Spinal cord (tissue), 9 donors: ENCODE measurements at regions not wholly inside any gene's neighbourhood (a gene's known extent, or its start where the extent isn't known, plus 50 kb on each side); places are given as distances from the start of the nearest gene placed in this dataset.
"Not testable (repeated sequence)": the region's sequence is repeated elsewhere in the genome, so short reads cannot be mapped to it uniquely, and the experiment has no call there.

Experiments
- DNase-seq, 6 donors: peaks; one replicate each; pipeline versions ENCODE4 v3.0.0 to v3.0.0-alpha.2; 2013 to 2015; ENCODE audit warnings: low spot score in 6 of 6, low read depth in 4 of 6
- H3K27ac ChIP-seq: one replicate; pipeline ENCODE4 v1.5.1; 2013; ENCODE audit warnings: low read depth, low read length, control low read depth
- H3K27me3 ChIP-seq: one replicate; pipeline ENCODE4 v1.6.1; 2013; ENCODE audit warnings: low read length; ENCODE audit not compliant: control insufficient read depth, insufficient read depth
- H3K36me3 ChIP-seq: one replicate; pipeline ENCODE4 v1.6.1; 2013; ENCODE audit warnings: low read length; ENCODE audit not compliant: control insufficient read depth, insufficient read depth
- H3K4me1 ChIP-seq: one replicate; pipeline ENCODE4 v1.6.1; 2013; ENCODE audit warnings: low read length; ENCODE audit not compliant: control insufficient read depth, insufficient read depth
- H3K4me3 ChIP-seq: one replicate; pipeline ENCODE4 v1.5.1; 2013; ENCODE audit warnings: low read depth, low read length, control low read depth
- H3K9me3 ChIP-seq: one replicate; pipeline ENCODE4 v1.6.1; 2013; ENCODE audit warnings: low read length; ENCODE audit not compliant: control insufficient read depth, insufficient read depth
- WGBS: methylation state at CpG from one replicate; pipeline ENCODE4 v1.1.5; 2013; ENCODE audit warnings: missing lambda C conversion rate; ENCODE audit not compliant: insufficient coverage; 5-methylcytosine and 5-hydroxymethylcytosine counted together
- donor health status: healthy.

DNA sequence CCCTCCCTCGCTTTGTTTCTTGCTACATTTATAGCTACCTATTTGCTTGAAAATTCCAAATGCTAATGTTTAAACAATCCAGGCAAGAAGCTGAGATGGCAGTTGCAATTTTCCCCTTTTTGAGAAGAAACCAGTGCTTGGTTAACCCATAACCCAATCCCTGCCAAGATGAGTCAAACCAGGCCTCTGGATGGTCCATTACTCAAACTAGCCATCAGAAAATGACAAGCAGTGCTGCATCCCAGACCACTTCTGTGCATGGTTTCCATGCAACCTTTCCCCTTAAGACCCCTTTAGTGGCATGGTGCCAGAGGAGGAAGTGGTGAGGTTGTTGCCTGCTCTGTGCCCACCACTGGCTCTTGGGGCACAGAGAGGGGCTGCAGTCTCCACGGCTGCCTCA lies 131.2 kb upstream of the RMP24 start:
- Histone ChIP-seq H3K27ac (no peak overlapping the region), H3K27me3 (no peaks in the 10 kb centered on the region), H3K4me1 (no peaks in the 10 kb centered on the region), H3K4me3 (no peak overlapping the region), H3K9me3 (no peaks in the 10 kb centered on the region), H3K36me3 (no peaks in the 10 kb centered on the region)
- WGBS = 100% methylated on average over 1 of the region's 2 CpGs
- DNase-seq = no peak

DNA sequence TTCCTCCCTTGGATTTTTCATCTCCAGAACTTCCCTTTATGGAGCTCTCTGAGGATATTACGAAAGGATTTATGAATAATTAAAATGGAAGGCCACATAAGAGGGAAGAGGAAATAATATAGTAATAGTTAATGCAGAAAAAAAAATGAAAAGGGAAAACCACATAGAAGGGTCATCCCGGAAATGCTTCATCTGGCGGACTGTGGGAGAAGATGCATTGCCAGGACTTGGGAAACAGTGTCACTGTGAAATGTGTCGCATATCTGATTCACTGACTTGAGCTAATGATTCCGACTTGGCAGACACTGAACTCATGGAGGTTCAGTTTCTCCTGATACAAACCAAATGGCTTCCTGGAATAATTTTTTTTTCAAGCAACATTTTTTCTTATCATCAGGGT lies 129.9 kb upstream of the RMP24 start:
- Histone ChIP-seq H3K4me3 (no peak overlapping the region), H3K36me3 (no peaks in the 10 kb centered on the region), H3K27me3 (no peaks in the 10 kb centered on the region), H3K27ac (no peak overlapping the region), H3K4me1 (no peaks in the 10 kb centered on the region), H3K9me3 (no peaks in the 10 kb centered on the region)
- no peak for DNase-seq
- WGBS = 71% methylated on average over 4 of the region's 5 CpGs

GRCh38 chr18:35848321-35848720 lies 124.2 kb upstream of the RMP24 start:
- not testable (repeated sequence) for H3K4me1 ChIP-seq, H3K27ac ChIP-seq, H3K27me3 ChIP-seq, H3K36me3 ChIP-seq, H3K9me3 ChIP-seq, H3K4me3 ChIP-seq, DNase-seq
- 96% methylated on average over 2 of the region's 5 CpGs for WGBS

DNA sequence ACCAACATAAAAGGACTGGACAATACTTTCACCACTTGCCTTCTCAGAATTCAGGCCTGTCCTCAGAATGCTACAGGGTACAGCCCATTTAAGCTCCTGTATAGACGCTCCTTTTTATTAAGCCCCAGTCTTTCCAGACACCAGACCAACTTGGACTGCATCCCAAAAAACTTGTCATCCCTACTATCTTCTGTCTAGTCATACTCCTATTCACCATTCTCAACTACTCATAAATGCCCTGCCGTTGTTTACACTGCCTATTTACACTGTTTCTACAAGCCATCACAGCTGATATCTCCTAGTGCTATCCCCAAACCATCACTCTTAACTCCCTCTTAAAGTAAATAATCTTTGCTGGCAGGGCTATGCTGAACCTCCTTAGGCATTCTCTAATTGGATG lies 123.2 kb upstream of the RMP24 start:
- DNase-seq, H3K4me3 ChIP-seq, H3K4me1 ChIP-seq, H3K36me3 ChIP-seq, H3K27ac ChIP-seq, H3K9me3 ChIP-seq, H3K27me3 ChIP-seq: not testable (repeated sequence)
- 77% methylated on average over 2 of the region's 2 CpGs for WGBS

DNA sequence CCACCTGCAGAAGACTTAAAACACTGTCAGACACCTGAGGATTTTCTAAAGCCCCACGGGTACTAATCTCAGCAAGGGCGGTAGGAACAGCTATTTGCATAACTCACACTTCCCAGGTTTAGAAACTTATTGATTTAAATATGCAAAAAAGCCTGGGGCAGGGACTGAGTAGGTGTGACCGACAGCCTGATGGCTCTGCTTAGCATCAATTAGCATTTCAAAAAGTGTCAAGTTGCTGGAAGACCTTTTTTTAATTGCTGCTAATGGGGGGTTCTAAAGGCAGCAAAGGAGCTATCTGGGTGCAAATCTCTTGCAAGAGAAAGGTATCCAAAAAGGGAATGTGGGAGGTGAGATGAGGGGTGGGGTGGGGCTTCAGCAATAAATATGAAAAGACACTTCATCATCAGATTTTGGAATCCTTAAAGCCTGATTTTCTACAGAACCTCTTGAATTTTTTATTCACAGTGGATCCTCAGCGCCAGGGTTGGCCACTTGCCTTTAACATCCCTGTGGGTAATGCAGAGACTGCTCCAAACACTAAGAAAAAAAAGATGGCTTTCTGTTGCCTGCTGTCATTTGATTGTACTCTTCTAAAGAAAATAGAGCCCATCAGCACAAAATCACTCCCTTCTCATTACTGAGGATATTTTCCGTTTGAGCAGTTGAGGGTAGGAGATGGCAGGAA lies 121.1 kb upstream of the RMP24 start:
- no peak overlapping the region for H3K27ac ChIP-seq
- H3K36me3 ChIP-seq = no peaks in the 10 kb centered on the region
- no peaks in the 10 kb centered on the region for H3K4me1 ChIP-seq
- no peaks in the 10 kb centered on the region for H3K27me3 ChIP-seq
- peak in 2 of 6 donors; percentile 32 to 57 for DNase-seq
- no peak overlapping the region for H3K4me3 ChIP-seq
- no peaks in the 10 kb centered on the region for H3K9me3 ChIP-seq
- WGBS = 11% methylated on average over 2 of the region's 5 CpGs

DNA sequence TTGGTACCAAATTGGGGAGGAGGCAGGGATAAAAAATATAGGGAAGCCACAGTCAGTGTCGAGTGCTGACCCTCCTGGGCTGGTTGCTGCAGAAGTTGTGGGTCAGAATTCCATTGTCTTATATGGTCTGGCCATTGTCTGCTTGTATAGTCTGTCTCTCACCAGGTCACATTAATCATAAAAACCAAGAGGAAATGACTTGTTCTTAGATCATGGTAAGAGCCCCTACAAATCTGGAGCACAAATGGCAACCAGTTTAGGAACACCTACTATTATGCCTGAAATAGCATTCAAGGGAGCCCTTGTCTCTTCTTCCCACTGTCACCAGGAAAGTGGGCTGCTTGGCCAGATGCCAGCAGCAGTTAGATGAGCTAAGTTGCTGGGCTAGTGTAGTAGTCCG lies 119.7 kb upstream of the RMP24 start:
- H3K27me3 ChIP-seq = no peaks in the 10 kb centered on the region
- no peak overlapping the region for H3K27ac ChIP-seq
- 81% methylated on average over 2 of the region's 2 CpGs for WGBS
- no peaks in the 10 kb centered on the region for H3K36me3 ChIP-seq
- no peak overlapping the region for H3K4me3 ChIP-seq
- no peaks in the 10 kb centered on the region for H3K4me1 ChIP-seq
- DNase-seq = no peak
- no peaks in the 10 kb centered on the region for H3K9me3 ChIP-seq

- 91% methylated on average over 5 of the region's 5 CpGs for WGBS
- Histone ChIP-seq H3K9me3 (no peaks in the 10 kb centered on the region), H3K4me1 (no peaks in the 10 kb centered on the region), H3K27ac (no peak overlapping the region), H3K27me3 (no peaks in the 10 kb centered on the region), H3K4me3 (no peak overlapping the region), H3K36me3 (no peaks in the 10 kb centered on the region)
- DNase-seq = no peak
These were observed 118.4 kb upstream of the RMP24 start for GRCh38 chr18:35854095-35854494.

GRCh38 chr18:35856178-35856577 lies 116.3 kb upstream of the RMP24 start:
- Histone ChIP-seq H3K4me1 (no peaks in the 10 kb centered on the region), H3K4me3 (no peak overlapping the region), H3K27ac (no peak overlapping the region), H3K36me3 (no peaks in the 10 kb centered on the region), H3K27me3 (no peaks in the 10 kb centered on the region), H3K9me3 (no peaks in the 10 kb centered on the region)
- no peak for DNase-seq
- 85% methylated on average over 3 of the region's 3 CpGs for WGBS

- not testable (repeated sequence) for H3K4me3 ChIP-seq, DNase-seq, H3K27me3 ChIP-seq, H3K27ac ChIP-seq, H3K9me3 ChIP-seq, H3K4me1 ChIP-seq, H3K36me3 ChIP-seq
- WGBS = no CpG with 5 or more reads among the region's 1 CpG
These were observed 115.8 kb upstream of the RMP24 start for GRCh38 chr18:35856721-35857120.

- not testable (repeated sequence) for H3K9me3 ChIP-seq, H3K4me1 ChIP-seq, H3K27ac ChIP-seq, H3K4me3 ChIP-seq, DNase-seq, H3K27me3 ChIP-seq, H3K36me3 ChIP-seq
These were observed 114.9 kb upstream of the RMP24 start for GRCh38 chr18:35857581-35857980.
